ENCODE measurements at regions not wholly inside any gene's neighbourhood (a gene's known extent, or its start where the extent isn't known, plus 50 kb on each side); places are given as distances from the start of the nearest gene placed in this dataset.

- TF ChIP-seq CTCF (conservative IDR thresholded peaks at IDR 0.05 in 1 of 2, IDR thresholded peaks at IDR 0.05 in 1 of 2; ENCODE audit: low read depth in 1 of 2, low read length in 2 of 2) (no peak), EZH2 (IDR thresholded peaks at IDR 0.05; ENCODE audit: low read length, missing control alignments) (no peak)
Measured at GRCh38 chr1:5099558-5099957, 445.1 kb downstream of the AJAP1 start.

All from fibroblast of lung (primary cell).